Parathyroid adenoma (tissue), 2 donors: ENCODE measurements at regions not wholly inside any gene's neighbourhood (a gene's known extent, or its start where the extent isn't known, plus 50 kb on each side); places are given as distances from the start of the nearest gene placed in this dataset.

Experiments
- H2AFZ ChIP-seq: fragments of 300-600 bp; sonication (generic); one replicate; pipeline ENCODE4 v1.7.0; 2017; ENCODE audit warnings: antibody characterized with exemption, mild to moderate bottlenecking
- H3K27ac ChIP-seq: fragments of 300-600 bp; sonication (generic); one replicate; pipeline ENCODE4 v1.7.0; 2017
- H3K27me3 ChIP-seq: fragments of 300-600 bp; sonication (generic); one replicate; pipeline ENCODE4 v1.7.0; 2017; ENCODE audit warnings: low read length; ENCODE audit not compliant: control insufficient read depth, insufficient read depth
- H3K36me3 ChIP-seq: fragments of 300-600 bp; sonication (generic); one replicate; pipeline ENCODE4 v1.7.0; 2017; ENCODE audit warnings: low read length; ENCODE audit not compliant: control insufficient read depth, insufficient read depth
- H3K4me1 ChIP-seq: fragments of 300-600 bp; sonication (generic); one replicate; pipeline ENCODE4 v1.7.0; 2017; ENCODE audit warnings: control low read depth
- H3K4me2 ChIP-seq: fragments of 300-600 bp; sonication (generic); one replicate; pipeline ENCODE4 v1.7.0; 2017; ENCODE audit warnings: low read length
- H3K4me3 ChIP-seq: fragments of 300-600 bp; sonication (generic); one replicate; pipeline ENCODE4 v1.7.0; 2017; ENCODE audit warnings: low read depth, low read length
- H3K79me2 ChIP-seq: fragments of 300-600 bp; sonication (generic); one replicate; pipeline ENCODE4 v1.7.0; 2017; ENCODE audit warnings: control low read depth
- H3K9ac ChIP-seq: fragments of 300-600 bp; sonication (generic); one replicate; pipeline ENCODE4 v1.7.0; 2017; ENCODE audit warnings: mild to moderate bottlenecking
- H3K9me3 ChIP-seq: fragments of 300-600 bp; sonication (generic); one replicate; pipeline ENCODE4 v1.7.0; 2017; ENCODE audit warnings: low read length; ENCODE audit not compliant: control insufficient read depth
- TF ChIP-seq, protein P1 (sequence below): fragments of 300-600 bp; sonication (generic); IDR thresholded peaks from one replicate; pipeline ENCODE4 v1.7.0; 2017; ENCODE audit warnings: antibody characterized with exemption, mild to moderate bottlenecking
- donor health status: primary hyperparathyroidism.

DNA sequence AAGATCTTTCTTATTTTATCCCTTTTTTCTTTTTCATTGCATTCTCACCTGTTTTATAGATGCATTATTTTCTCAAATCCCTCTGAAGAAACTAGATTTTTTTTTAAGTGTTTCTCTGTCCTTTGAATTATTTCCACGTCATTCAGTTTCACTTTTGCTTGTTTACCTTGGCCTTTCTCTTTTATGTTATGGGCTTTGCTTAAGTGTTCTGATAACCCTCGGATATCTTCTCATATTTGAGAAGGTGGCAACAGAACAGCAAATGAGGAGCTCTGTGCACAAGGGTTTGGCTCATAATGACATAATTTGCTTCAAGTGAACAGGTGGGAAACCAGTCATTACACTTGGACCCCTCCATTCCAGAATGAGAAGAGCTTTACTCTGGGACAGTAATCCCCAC lies 111.9 kb downstream of the C1D start:
- Histone ChIP-seq H3K9ac (no peak overlapping the region), H3K4me3 (no peak overlapping the region), H3K4me1 (no peaks in the 10 kb centered on the region), H3K4me2 (no peak overlapping the region), H3K9me3 (no peaks in the 10 kb centered on the region), H3K27me3 (no peaks in the 10 kb centered on the region), H2AFZ (no peak overlapping the region), H3K79me2 (no peaks in the 10 kb centered on the region), H3K27ac (no peak overlapping the region), H3K36me3 (no peaks in the 10 kb centered on the region)
- TF ChIP-seq, protein P1, sequence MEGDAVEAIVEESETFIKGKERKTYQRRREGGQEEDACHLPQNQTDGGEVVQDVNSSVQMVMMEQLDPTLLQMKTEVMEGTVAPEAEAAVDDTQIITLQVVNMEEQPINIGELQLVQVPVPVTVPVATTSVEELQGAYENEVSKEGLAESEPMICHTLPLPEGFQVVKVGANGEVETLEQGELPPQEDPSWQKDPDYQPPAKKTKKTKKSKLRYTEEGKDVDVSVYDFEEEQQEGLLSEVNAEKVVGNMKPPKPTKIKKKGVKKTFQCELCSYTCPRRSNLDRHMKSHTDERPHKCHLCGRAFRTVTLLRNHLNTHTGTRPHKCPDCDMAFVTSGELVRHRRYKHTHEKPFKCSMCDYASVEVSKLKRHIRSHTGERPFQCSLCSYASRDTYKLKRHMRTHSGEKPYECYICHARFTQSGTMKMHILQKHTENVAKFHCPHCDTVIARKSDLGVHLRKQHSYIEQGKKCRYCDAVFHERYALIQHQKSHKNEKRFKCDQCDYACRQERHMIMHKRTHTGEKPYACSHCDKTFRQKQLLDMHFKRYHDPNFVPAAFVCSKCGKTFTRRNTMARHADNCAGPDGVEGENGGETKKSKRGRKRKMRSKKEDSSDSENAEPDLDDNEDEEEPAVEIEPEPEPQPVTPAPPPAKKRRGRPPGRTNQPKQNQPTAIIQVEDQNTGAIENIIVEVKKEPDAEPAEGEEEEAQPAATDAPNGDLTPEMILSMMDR, result no peak

DNA sequence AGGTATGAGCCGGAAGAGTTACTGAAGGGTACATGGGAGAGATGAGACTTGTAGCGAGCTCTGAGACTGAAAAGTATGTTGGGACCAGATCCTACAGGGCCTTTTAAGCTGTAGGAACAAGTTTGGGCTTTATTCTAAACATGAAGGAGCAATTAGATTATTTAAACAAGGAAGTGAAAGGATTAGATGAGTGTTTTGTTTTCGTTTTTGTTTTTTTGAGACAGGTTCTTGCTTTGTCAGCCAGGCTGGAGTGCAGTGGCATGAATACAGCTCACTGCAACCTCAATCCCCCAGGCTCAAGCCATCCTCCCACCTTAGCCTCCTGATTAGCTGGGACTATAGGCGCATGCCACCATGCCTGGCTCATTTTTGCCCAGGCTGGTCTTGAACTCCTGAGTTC lies 110.7 kb downstream of the C1D start:
- H3K9me3 ChIP-seq, result no peaks in the 10 kb centered on the region
- H3K9ac ChIP-seq, result no peak overlapping the region
- H3K4me3 ChIP-seq, result no peak overlapping the region
- H3K27me3 ChIP-seq, result no peaks in the 10 kb centered on the region
- TF ChIP-seq, protein P1, result no peak
- no peak overlapping the region for H3K4me2 ChIP-seq
- no peak overlapping the region for H3K27ac ChIP-seq
- H3K36me3 ChIP-seq, result no peaks in the 10 kb centered on the region
- no peaks in the 10 kb centered on the region for H3K4me1 ChIP-seq
- H3K79me2 ChIP-seq, result no peaks in the 10 kb centered on the region
- no peak overlapping the region for H2AFZ ChIP-seq

DNA sequence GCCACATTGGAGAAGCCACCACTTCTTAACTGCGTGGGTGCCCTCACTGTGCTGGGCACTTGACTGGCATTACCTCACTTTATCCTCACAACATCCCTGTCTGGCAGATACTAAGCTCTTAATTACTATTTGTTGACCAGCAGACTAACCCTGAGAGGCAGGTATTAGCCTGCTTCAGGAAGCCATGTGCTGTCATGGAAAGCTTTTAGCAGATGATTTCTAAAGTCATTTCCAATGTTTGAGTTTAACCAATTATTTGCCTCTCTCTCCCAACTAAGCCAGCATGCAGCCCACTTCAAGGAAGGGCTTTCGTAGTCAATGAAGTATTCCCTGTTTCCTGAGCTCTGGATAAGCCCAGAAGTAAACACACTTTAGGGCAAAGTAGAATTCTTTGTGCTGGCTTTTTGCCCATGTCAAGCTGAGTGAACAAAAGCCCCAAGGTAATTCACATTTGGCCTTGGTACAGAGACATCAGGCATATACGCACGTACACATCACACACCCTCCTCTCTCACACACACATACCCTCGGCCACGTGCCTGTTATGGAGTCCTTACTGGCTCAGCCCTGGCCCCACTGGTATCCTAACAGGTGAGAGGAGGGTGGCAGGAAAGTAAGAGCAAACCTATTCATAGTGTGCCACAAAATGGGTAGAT lies 108.6 kb downstream of the C1D start:
- Histone ChIP-seq H3K27ac (no peak overlapping the region), H3K4me1 (no peaks in the 10 kb centered on the region), H3K36me3 (no peaks in the 10 kb centered on the region), H3K9me3 (no peaks in the 10 kb centered on the region), H3K4me2 (no peak overlapping the region), H3K79me2 (no peaks in the 10 kb centered on the region), H3K4me3 (no peak overlapping the region), H3K27me3 (no peaks in the 10 kb centered on the region), H3K9ac (no peak overlapping the region), H2AFZ (no peak overlapping the region)
- TF ChIP-seq, protein P1, result no peak

DNA sequence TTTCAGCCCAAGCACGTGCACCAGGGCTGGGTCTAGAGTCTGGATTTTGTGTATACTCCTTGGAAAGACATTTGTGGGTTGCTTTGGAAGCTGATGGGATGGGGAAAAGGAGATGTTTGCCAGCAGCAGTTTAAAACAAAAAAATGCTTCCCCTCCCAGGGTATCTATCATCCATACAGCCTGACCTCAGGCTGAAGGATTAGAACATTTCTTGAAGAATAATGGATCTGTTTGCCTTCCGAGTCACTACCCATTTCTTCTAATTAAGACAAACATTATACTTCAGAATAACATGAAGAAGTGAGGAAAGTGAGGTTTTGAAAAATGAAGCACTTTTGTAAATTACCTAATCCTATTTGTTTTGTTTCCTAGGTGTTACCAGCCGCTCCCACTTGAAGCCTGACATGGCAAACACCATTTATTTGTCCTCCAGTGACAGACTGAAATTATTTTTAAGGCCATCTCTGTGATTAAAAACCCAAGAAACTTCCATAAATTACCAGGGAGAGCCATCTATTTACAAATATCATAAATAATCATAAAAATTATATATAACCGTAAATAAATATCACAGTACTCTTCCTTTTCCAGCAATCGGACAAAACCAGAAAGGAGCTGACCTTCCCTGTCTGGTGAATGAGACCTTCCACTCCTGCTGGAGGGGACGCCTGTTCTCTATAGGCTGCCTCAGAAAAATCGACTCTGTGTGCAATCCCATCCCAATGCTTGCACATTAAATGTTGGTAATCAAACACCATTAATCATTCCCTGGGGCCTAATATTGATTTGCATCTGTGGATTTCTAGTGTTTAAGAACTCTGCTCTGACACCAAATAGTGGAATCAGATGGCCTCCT lies 106.8 kb downstream of the C1D start:
- no peaks in the 10 kb centered on the region for H3K9me3 ChIP-seq
- no peaks in the 10 kb centered on the region for H3K36me3 ChIP-seq
- H3K4me3 ChIP-seq, result no peak overlapping the region
- H3K9ac ChIP-seq, result no peak overlapping the region
- TF ChIP-seq, protein P1, result no peak
- H3K4me2 ChIP-seq, result no peak overlapping the region
- H3K79me2 ChIP-seq, result no peaks in the 10 kb centered on the region
- H3K4me1 ChIP-seq, result no peaks in the 10 kb centered on the region
- no peaks in the 10 kb centered on the region for H3K27me3 ChIP-seq
- H2AFZ ChIP-seq, result no peak overlapping the region
- H3K27ac ChIP-seq, result no peak overlapping the region
